ENCODE measurements at regions not wholly inside any gene's neighbourhood (a gene's known extent, or its start where the extent isn't known, plus 50 kb on each side); places are given as distances from the start of the nearest gene placed in this dataset.
"Not testable (repeated sequence)": the region's sequence is repeated elsewhere in the genome, so short reads cannot be mapped to it uniquely, and the experiment has no call there.

DNA sequence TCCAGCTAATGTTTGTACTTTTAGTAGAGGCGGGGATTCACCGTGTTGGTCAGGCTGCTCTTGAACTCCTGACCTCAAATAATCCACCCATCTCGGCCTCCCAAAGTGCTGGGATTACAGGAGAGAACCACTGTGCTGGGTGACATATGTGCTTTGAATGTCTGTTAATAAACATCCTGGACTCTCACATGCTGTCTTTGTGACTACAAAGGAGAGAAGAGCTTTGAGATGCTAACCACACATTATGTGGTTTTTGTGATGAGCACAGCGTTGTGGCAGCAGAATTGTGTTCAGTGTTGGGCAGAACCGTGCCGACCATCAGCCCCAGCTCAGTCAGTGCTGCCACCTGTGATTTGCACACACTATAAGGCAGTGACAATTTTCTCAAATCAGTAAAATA is 500.1 kb upstream of the KLF6 start:
- Histone ChIP-seq H3K27ac (ENCODE audit: low read depth, low read length) (peak overlapping the region; percentile 43), H3K4me1 (ENCODE audit: control insufficient read depth in 5 of 5, insufficient read depth in 5 of 5, low read length in 5 of 5) (peaks cover 2 to 39% (median 37%) of the 10 kb centered on the region in 5 donors), H3K36me3 (ENCODE audit: control insufficient read depth in 5 of 5, insufficient read depth in 5 of 5, low read length in 5 of 5) (no peaks in the 10 kb centered on the region), H3K9ac (ENCODE audit: low read length in 5 of 5) (no peak overlapping the region), H3K27me3 (ENCODE audit: control insufficient read depth in 5 of 5, insufficient read depth in 4 of 5, low read length in 5 of 5) (no peaks in the 10 kb centered on the region), H3K4me3 (ENCODE audit: low read depth in 1 of 5, low read length in 5 of 5) (no peak overlapping the region), H3K9me3 (ENCODE audit: control insufficient read depth in 5 of 5, low read length in 5 of 5) (no peaks in the 10 kb centered on the region)

DNA sequence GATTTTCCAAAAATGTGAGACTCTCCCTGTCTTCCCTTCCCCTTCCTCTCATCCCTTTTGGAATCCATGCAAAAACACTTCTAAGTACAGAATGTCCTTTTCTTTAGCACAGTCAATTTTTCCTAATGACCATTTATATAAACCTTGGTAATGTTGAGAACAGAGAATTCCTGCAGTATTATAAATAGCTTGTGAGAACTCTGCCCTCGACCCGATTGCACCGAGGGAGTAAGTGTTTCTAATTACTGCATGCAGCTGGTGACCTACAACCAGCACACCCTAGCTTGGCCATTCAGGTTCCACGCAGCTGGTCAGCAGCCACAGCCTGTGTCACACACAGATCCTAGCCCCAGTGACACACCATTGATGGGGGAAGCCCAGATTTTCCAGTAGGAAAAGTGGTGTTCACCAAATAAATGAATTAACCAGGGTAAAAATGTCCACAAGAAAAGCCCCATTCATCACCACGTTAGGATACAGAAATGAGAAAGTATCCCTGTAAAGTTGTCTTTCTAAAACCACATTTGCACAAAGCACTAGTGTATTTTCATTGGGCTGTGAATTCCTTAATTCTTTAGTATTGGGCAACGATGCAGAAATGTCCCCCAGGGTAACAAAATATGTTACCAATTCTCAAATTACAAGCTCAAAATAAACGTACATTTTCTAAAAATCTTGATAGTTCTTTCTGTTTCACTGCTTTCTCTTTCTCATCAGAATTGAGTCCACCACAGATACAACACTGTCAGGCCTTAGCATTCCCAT is 499.0 kb upstream of the KLF6 start:
- Histone ChIP-seq H3K4me1 (ENCODE audit: control insufficient read depth in 5 of 5, insufficient read depth in 5 of 5, low read length in 5 of 5) (peaks cover 2 to 49% (median 44%) of the 10 kb centered on the region in 5 donors), H3K9me3 (ENCODE audit: control insufficient read depth in 5 of 5, low read length in 5 of 5) (no peaks in the 10 kb centered on the region), H3K27me3 (ENCODE audit: control insufficient read depth in 5 of 5, insufficient read depth in 4 of 5, low read length in 5 of 5) (no peaks in the 10 kb centered on the region), H3K27ac (ENCODE audit: low read depth, low read length) (peak overlapping the region; percentile 43), H3K4me3 (ENCODE audit: low read depth in 1 of 5, low read length in 5 of 5) (no peak overlapping the region), H3K9ac (ENCODE audit: low read length in 5 of 5) (no peak overlapping the region), H3K36me3 (ENCODE audit: control insufficient read depth in 5 of 5, insufficient read depth in 5 of 5, low read length in 5 of 5) (no peaks in the 10 kb centered on the region)

DNA sequence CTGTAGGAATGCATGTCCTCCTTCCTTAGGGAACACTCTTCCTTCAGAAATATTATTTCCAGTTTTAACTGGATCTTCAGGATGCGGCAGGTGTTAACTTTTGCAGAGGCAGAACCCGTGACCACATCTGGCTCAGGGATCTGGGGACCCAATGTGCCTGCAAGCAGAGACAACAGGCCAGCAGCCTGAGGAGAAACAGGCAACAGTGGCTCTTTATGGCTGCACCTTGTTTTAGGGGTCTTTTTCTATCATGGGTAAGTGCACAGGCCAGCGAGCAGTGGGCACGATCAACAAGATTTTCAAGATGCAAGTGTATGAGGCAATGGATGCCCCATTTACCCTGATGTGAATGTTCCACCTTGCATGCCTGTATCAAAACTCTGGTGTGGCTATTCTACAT is 497.5 kb upstream of the KLF6 start:
- Histone ChIP-seq H3K36me3 (ENCODE audit: control insufficient read depth in 5 of 5, insufficient read depth in 5 of 5, low read length in 5 of 5) (no peaks in the 10 kb centered on the region), H3K4me3 (ENCODE audit: low read depth in 1 of 5, low read length in 5 of 5) (no peak overlapping the region), H3K9ac (ENCODE audit: low read length in 5 of 5) (no peak overlapping the region), H3K27me3 (ENCODE audit: control insufficient read depth in 5 of 5, insufficient read depth in 4 of 5, low read length in 5 of 5) (no peaks in the 10 kb centered on the region), H3K27ac (ENCODE audit: low read depth, low read length) (no peak overlapping the region), H3K4me1 (ENCODE audit: control insufficient read depth in 5 of 5, insufficient read depth in 5 of 5, low read length in 5 of 5) (peaks cover 2 to 49% (median 40%) of the 10 kb centered on the region in 5 donors), H3K9me3 (ENCODE audit: control insufficient read depth in 5 of 5, low read length in 5 of 5) (no peaks in the 10 kb centered on the region)

GRCh38 chr10:4281190-4281825 is 496.3 kb upstream of the KLF6 start:
- Histone ChIP-seq H3K27me3 (ENCODE audit: control insufficient read depth in 5 of 5, insufficient read depth in 4 of 5, low read length in 5 of 5) (no peaks in the 10 kb centered on the region), H3K27ac (ENCODE audit: low read depth, low read length) (no peak overlapping the region), H3K9ac (ENCODE audit: low read length in 5 of 5) (no peak overlapping the region), H3K9me3 (ENCODE audit: control insufficient read depth in 5 of 5, low read length in 5 of 5) (no peaks in the 10 kb centered on the region), H3K4me1 (ENCODE audit: control insufficient read depth in 5 of 5, insufficient read depth in 5 of 5, low read length in 5 of 5) (peaks cover 2 to 49% (median 38%) of the 10 kb centered on the region in 5 donors), H3K36me3 (ENCODE audit: control insufficient read depth in 5 of 5, insufficient read depth in 5 of 5, low read length in 5 of 5) (no peaks in the 10 kb centered on the region), H3K4me3 (ENCODE audit: low read depth in 1 of 5, low read length in 5 of 5) (no peak overlapping the region)

- Histone ChIP-seq H3K36me3 (ENCODE audit: control insufficient read depth in 5 of 5, insufficient read depth in 5 of 5, low read length in 5 of 5) (no peaks in the 10 kb centered on the region), H3K9me3 (ENCODE audit: control insufficient read depth in 5 of 5, low read length in 5 of 5) (no peaks in the 10 kb centered on the region), H3K4me1 (ENCODE audit: control insufficient read depth in 5 of 5, insufficient read depth in 5 of 5, low read length in 5 of 5) (peaks cover 2 to 49% (median 38%) of the 10 kb centered on the region in 5 donors), H3K4me3 (ENCODE audit: low read depth in 1 of 5, low read length in 5 of 5) (no peak overlapping the region), H3K27ac (ENCODE audit: low read depth, low read length) (peak overlapping the region; percentile 25), H3K27me3 (ENCODE audit: control insufficient read depth in 5 of 5, insufficient read depth in 4 of 5, low read length in 5 of 5) (no peaks in the 10 kb centered on the region), H3K9ac (ENCODE audit: low read length in 5 of 5) (no peak overlapping the region)
Observed at GRCh38 chr10:4280461-4281189, 495.6 kb upstream of the KLF6 start.

DNA sequence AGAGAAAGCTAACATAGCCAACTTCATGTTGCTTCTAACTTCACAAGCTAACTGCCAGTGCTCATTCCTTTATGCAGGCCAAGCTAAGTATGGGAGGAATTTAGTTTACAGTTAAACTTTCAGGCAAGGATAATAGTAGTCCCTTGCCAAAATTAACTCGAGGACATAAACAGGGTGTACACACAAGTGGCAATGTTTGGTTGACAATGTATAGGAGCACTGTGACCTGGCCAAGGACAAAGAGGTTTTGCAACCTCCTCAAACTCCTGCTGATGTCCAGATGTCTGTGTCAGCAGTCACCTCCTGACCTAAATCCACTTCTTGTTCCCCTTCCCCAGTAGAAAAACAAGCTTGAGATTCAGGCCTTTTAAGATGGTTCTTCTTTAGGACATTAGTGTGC is 494.6 kb upstream of the KLF6 start:
- H3K4me1 ChIP-seq (ENCODE audit: control insufficient read depth in 5 of 5, insufficient read depth in 5 of 5, low read length in 5 of 5), result peaks cover 2 to 46% (median 37%) of the 10 kb centered on the region in 5 donors
- peak overlapping the region; percentile 25 for H3K27ac ChIP-seq (ENCODE audit: low read depth, low read length)
- H3K27me3 ChIP-seq (ENCODE audit: control insufficient read depth in 5 of 5, insufficient read depth in 4 of 5, low read length in 5 of 5), result no peaks in the 10 kb centered on the region
- H3K9me3 ChIP-seq (ENCODE audit: control insufficient read depth in 5 of 5, low read length in 5 of 5), result no peaks in the 10 kb centered on the region
- no peak overlapping the region for H3K9ac ChIP-seq (ENCODE audit: low read length in 5 of 5)
- no peak overlapping the region for H3K4me3 ChIP-seq (ENCODE audit: low read depth in 1 of 5, low read length in 5 of 5)
- H3K36me3 ChIP-seq (ENCODE audit: control insufficient read depth in 5 of 5, insufficient read depth in 5 of 5, low read length in 5 of 5), result no peaks in the 10 kb centered on the region

GRCh38 chr10:4278186-4278585 is 493.2 kb upstream of the KLF6 start:
- H3K9me3 ChIP-seq (ENCODE audit: control insufficient read depth in 5 of 5, low read length in 5 of 5), result no peaks in the 10 kb centered on the region
- peaks cover 0 to 32% (median 27%) of the 10 kb centered on the region in 5 donors for H3K4me1 ChIP-seq (ENCODE audit: control insufficient read depth in 5 of 5, insufficient read depth in 5 of 5, low read length in 5 of 5)
- no peaks in the 10 kb centered on the region for H3K27me3 ChIP-seq (ENCODE audit: control insufficient read depth in 5 of 5, insufficient read depth in 4 of 5, low read length in 5 of 5)
- H3K36me3 ChIP-seq (ENCODE audit: control insufficient read depth in 5 of 5, insufficient read depth in 5 of 5, low read length in 5 of 5), result no peaks in the 10 kb centered on the region
- no peak overlapping the region for H3K4me3 ChIP-seq (ENCODE audit: low read depth in 1 of 5, low read length in 5 of 5)
- no peak overlapping the region for H3K9ac ChIP-seq (ENCODE audit: low read length in 5 of 5)
- no peak overlapping the region for H3K27ac ChIP-seq (ENCODE audit: low read depth, low read length)

- no peak overlapping the region for H3K9ac ChIP-seq (ENCODE audit: low read length in 5 of 5)
- H3K27ac ChIP-seq (ENCODE audit: low read depth, low read length), result no peak overlapping the region
- peaks cover 0 to 21% (median 19%) of the 10 kb centered on the region in 5 donors for H3K4me1 ChIP-seq (ENCODE audit: control insufficient read depth in 5 of 5, insufficient read depth in 5 of 5, low read length in 5 of 5)
- no peaks in the 10 kb centered on the region for H3K9me3 ChIP-seq (ENCODE audit: control insufficient read depth in 5 of 5, low read length in 5 of 5)
- H3K36me3 ChIP-seq (ENCODE audit: control insufficient read depth in 5 of 5, insufficient read depth in 5 of 5, low read length in 5 of 5), result no peaks in the 10 kb centered on the region
- no peaks in the 10 kb centered on the region for H3K27me3 ChIP-seq (ENCODE audit: control insufficient read depth in 5 of 5, insufficient read depth in 4 of 5, low read length in 5 of 5)
- H3K4me3 ChIP-seq (ENCODE audit: low read depth in 1 of 5, low read length in 5 of 5), result no peak overlapping the region
Observed at GRCh38 chr10:4276151-4276550, 491.1 kb upstream of the KLF6 start.

GRCh38 chr10:4274671-4275070 is 489.7 kb upstream of the KLF6 start:
- H3K27me3 ChIP-seq (ENCODE audit: control insufficient read depth in 5 of 5, insufficient read depth in 4 of 5, low read length in 5 of 5); H3K4me3 ChIP-seq (ENCODE audit: low read depth in 1 of 5, low read length in 5 of 5); H3K4me1 ChIP-seq (ENCODE audit: control insufficient read depth in 5 of 5, insufficient read depth in 5 of 5, low read length in 5 of 5); H3K36me3 ChIP-seq (ENCODE audit: control insufficient read depth in 5 of 5, insufficient read depth in 5 of 5, low read length in 5 of 5); H3K9me3 ChIP-seq (ENCODE audit: control insufficient read depth in 5 of 5, low read length in 5 of 5); H3K9ac ChIP-seq (ENCODE audit: low read length in 5 of 5); H3K27ac ChIP-seq (ENCODE audit: low read depth, low read length): not testable (repeated sequence)

DNA sequence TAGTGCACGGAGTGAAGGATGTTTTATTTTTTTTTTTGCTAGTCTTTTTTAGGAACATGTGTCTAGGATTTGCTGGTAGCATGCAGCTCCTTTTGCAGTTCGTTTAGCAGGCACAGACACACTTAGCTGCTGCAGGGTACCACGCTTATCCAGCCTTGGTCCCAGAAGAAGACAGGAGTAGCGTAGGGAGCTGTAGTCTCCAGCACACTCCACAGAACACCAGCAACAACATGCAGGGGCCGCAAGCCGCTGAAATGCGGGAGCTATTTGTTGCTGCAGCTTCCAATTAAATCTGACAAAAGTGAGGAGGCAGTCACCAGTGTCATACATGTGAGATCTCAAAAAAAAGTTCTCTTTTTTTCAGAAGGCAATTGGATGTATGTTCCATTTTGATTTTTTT is 486.2 kb upstream of the KLF6 start:
- H3K9me3 ChIP-seq (ENCODE audit: control insufficient read depth in 5 of 5, low read length in 5 of 5), result peaks cover 0 to 2% (median 0%) of the 10 kb centered on the region in 5 donors
- no peak overlapping the region for H3K9ac ChIP-seq (ENCODE audit: low read length in 5 of 5)
- H3K4me3 ChIP-seq (ENCODE audit: low read depth in 1 of 5, low read length in 5 of 5), result no peak overlapping the region
- H3K27me3 ChIP-seq (ENCODE audit: control insufficient read depth in 5 of 5, insufficient read depth in 4 of 5, low read length in 5 of 5), result no peaks in the 10 kb centered on the region
- H3K36me3 ChIP-seq (ENCODE audit: control insufficient read depth in 5 of 5, insufficient read depth in 5 of 5, low read length in 5 of 5), result no peaks in the 10 kb centered on the region
- no peak overlapping the region for H3K27ac ChIP-seq (ENCODE audit: low read depth, low read length)
- H3K4me1 ChIP-seq (ENCODE audit: control insufficient read depth in 5 of 5, insufficient read depth in 5 of 5, low read length in 5 of 5), result peaks cover 0 to 20% (median 7%) of the 10 kb centered on the region in 5 donors
